OCI-LY1 (cell line): ENCODE measurements at regions not wholly inside any gene's neighbourhood (a gene's known extent, or its start where the extent isn't known, plus 50 kb on each side); places are given as distances from the start of the nearest gene placed in this dataset.
A peak's percentile ranks its signal among the peaks of the same experiment; 100 is the strongest.

Experiments used
- H2AFZ ChIP-seq: fragments of 200-600 bp; sonication (generic), shearing (Covaris generic); 2 replicates; pipeline ENCODE4 v1.6.0; 2014; ENCODE audit warnings: antibody characterized with exemption, mild to moderate bottlenecking, low read length
- H3F3A ChIP-seq: fragments of 200-600 bp; sonication (generic), shearing (Covaris generic); 2 replicates; pipeline ENCODE4 v1.6.0; 2014; ENCODE audit warnings: mild to moderate bottlenecking, antibody characterized with exemption, low read length, moderate library complexity; ENCODE audit not compliant: insufficient read depth
- H3K27ac ChIP-seq: fragments of 200-600 bp; sonication (generic); 2 replicates; pipeline ENCODE4 v1.5.1; 2014; ENCODE audit warnings: low read length, mixed run types, mild to moderate bottlenecking, low read depth; ENCODE audit not compliant: poor library complexity, severe bottlenecking
- H3K27me3 ChIP-seq: fragments of 200-600 bp; sonication (generic); 2 replicates; pipeline ENCODE4 v1.6.0; 2014; ENCODE audit warnings: antibody characterized with exemption, mild to moderate bottlenecking, low read length, moderate library complexity; ENCODE audit not compliant: insufficient read depth
- H3K36me3 ChIP-seq: fragments of 200-600 bp; sonication (generic); 2 replicates; pipeline ENCODE4 v1.6.1; 2014; ENCODE audit warnings: mild to moderate bottlenecking, antibody characterized with exemption, low read length, moderate library complexity, mixed read lengths; ENCODE audit not compliant: insufficient read depth
- H3K4me1 ChIP-seq: fragments of 200-600 bp; sonication (generic); 2 replicates; pipeline ENCODE4 v1.5.1; 2014; ENCODE audit warnings: mild to moderate bottlenecking, low read length, moderate library complexity; ENCODE audit not compliant: insufficient read depth, severe bottlenecking
- H3K4me2 ChIP-seq: fragments of 200-600 bp; sonication (generic), shearing (Covaris generic); 2 replicates; pipeline ENCODE4 v1.6.1; 2014; ENCODE audit warnings: low read length
- H3K4me3 ChIP-seq: fragments of 200-600 bp; sonication (generic); 2 replicates; pipeline ENCODE4 v1.5.1; 2014; ENCODE audit warnings: low read length, low read depth, mild to moderate bottlenecking, mixed read lengths; ENCODE audit not compliant: poor library complexity, severe bottlenecking
- H3K79me2 ChIP-seq: fragments of 200-600 bp; shearing (Covaris generic); 2 replicates; pipeline ENCODE4 v1.6.1; 2016; ENCODE audit warnings: mixed run types, low read length, mixed read lengths; ENCODE audit not compliant: insufficient read depth
- H3K9ac ChIP-seq: fragments of 200-600 bp; sonication (generic), shearing (Covaris generic); 2 replicates; pipeline ENCODE4 v1.6.1; 2014; ENCODE audit warnings: mild to moderate bottlenecking, low read length, mixed read lengths
- H3K9me2 ChIP-seq: fragments of 200-600 bp; sonication (generic), shearing (Covaris generic); 2 replicates; pipeline ENCODE4 v1.6.1; 2014; ENCODE audit warnings: low read depth, mild to moderate bottlenecking, low read length, mixed read lengths
- H3K9me3 ChIP-seq: fragments of 200-600 bp; shearing (Covaris generic); 2 replicates; pipeline ENCODE4 v1.6.1; 2014; ENCODE audit warnings: low read length, mixed read lengths
- H4K20me1 ChIP-seq: fragments of 200-600 bp; sonication (generic), shearing (Covaris generic); 2 replicates; pipeline ENCODE4 v1.6.0; 2016; ENCODE audit warnings: mild to moderate bottlenecking, low read length; ENCODE audit not compliant: insufficient read depth
- EZH2 ChIP-seq: fragments of 200-600 bp; sonication (generic), shearing (Covaris generic); IDR thresholded peaks from 2 replicates; pipeline ENCODE4 v1.8.0; 2017; ENCODE audit warnings: borderline replicate concordance, mixed run types, mild to moderate bottlenecking, antibody characterized with exemption, low read length, moderate library complexity, mixed read lengths
- TF ChIP-seq, protein P1 (sequence below): fragments of 200-600 bp; sonication (generic), shearing (Covaris generic); IDR thresholded peaks from 2 replicates; pipeline ENCODE4 v1.5.1; 2017; ENCODE audit warnings: mild to moderate bottlenecking, antibody characterized with exemption, low read length, moderate library complexity, mixed read lengths

GRCh38 chr19:22545751-22546150, 88.4 kb upstream of the ZNF492 start:
- Histone ChIP-seq H3K9me3 (no peaks in the 10 kb centered on the region), H3K4me1 (no peaks in the 10 kb centered on the region), H3F3A (no peaks in the 10 kb centered on the region), H3K9me2 (no peaks in the 10 kb centered on the region), H3K36me3 (no peaks in the 10 kb centered on the region), H3K9ac (no peak overlapping the region), H3K27ac (no peak overlapping the region), H3K27me3 (no peaks in the 10 kb centered on the region), H2AFZ (no peak overlapping the region), H3K4me2 (no peak overlapping the region), H3K4me3 (no peak overlapping the region), H3K79me2 (no peaks in the 10 kb centered on the region), H4K20me1 (no peaks in the 10 kb centered on the region)
- no peak for TF ChIP-seq EZH2
- TF ChIP-seq, protein P1, sequence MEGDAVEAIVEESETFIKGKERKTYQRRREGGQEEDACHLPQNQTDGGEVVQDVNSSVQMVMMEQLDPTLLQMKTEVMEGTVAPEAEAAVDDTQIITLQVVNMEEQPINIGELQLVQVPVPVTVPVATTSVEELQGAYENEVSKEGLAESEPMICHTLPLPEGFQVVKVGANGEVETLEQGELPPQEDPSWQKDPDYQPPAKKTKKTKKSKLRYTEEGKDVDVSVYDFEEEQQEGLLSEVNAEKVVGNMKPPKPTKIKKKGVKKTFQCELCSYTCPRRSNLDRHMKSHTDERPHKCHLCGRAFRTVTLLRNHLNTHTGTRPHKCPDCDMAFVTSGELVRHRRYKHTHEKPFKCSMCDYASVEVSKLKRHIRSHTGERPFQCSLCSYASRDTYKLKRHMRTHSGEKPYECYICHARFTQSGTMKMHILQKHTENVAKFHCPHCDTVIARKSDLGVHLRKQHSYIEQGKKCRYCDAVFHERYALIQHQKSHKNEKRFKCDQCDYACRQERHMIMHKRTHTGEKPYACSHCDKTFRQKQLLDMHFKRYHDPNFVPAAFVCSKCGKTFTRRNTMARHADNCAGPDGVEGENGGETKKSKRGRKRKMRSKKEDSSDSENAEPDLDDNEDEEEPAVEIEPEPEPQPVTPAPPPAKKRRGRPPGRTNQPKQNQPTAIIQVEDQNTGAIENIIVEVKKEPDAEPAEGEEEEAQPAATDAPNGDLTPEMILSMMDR, result peak; percentile 81

DNA sequence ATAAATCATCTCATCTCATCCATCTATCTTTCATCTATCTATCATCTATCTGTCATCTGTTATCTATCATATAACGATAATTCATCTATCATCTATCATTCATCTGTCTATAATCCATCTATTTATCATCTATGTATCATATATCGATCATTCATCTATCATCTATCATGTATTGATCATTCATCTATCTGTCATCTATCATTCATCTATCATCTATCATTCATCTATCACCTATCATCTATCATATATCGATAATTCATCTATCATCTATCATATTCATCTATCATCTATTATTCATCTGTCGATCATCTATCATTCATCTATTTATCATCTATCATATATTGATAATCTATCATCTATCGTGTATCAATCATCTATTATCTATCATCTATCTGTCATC, 100.4 kb upstream of the ZNF492 start:
- H3K4me2 ChIP-seq, result no peak overlapping the region
- H3K9ac ChIP-seq, result no peak overlapping the region
- TF ChIP-seq, protein P1, result no peak
- TF ChIP-seq EZH2, result no peak
- no peaks in the 10 kb centered on the region for H3K27me3 ChIP-seq
- H3K9me3 ChIP-seq, result no peaks in the 10 kb centered on the region; the same call in 1 of the 2 replicates
- H3K9me2 ChIP-seq, result no peaks in the 10 kb centered on the region
- H3K4me1 ChIP-seq, result no peaks in the 10 kb centered on the region
- H3K4me3 ChIP-seq, result no peak overlapping the region
- no peaks in the 10 kb centered on the region for H4K20me1 ChIP-seq
- H3K79me2 ChIP-seq, result no peaks in the 10 kb centered on the region
- no peak overlapping the region for H3K27ac ChIP-seq
- H3K36me3 ChIP-seq, result no peaks in the 10 kb centered on the region
- no peaks in the 10 kb centered on the region for H3F3A ChIP-seq
- H2AFZ ChIP-seq, result no peak overlapping the region

GRCh38 chr19:22532388-22533300, 101.5 kb upstream of the ZNF492 start:
- Histone ChIP-seq H3K27me3 (no peaks in the 10 kb centered on the region), H3K27ac (no peak overlapping the region), H3K9me2 (no peaks in the 10 kb centered on the region), H3K4me1 (no peaks in the 10 kb centered on the region), H3K9ac (no peak overlapping the region), H3K4me2 (no peak overlapping the region), H2AFZ (no peak overlapping the region), H3F3A (no peaks in the 10 kb centered on the region), H3K4me3 (no peak overlapping the region), H4K20me1 (no peaks in the 10 kb centered on the region), H3K9me3 (no peaks in the 10 kb centered on the region; the same call in 1 of the 2 replicates), H3K36me3 (no peaks in the 10 kb centered on the region), H3K79me2 (no peaks in the 10 kb centered on the region)
- TF ChIP-seq, protein P1, result no peak
- TF ChIP-seq EZH2, result no peak
